Femur (tissue), 1 donor: ENCODE measurements at regions not wholly inside any gene's neighbourhood (a gene's known extent, or its start where the extent isn't known, plus 50 kb on each side); places are given as distances from the start of the nearest gene placed in this dataset.
"Not testable (repeated sequence)": the region's sequence is repeated elsewhere in the genome, so short reads cannot be mapped to it uniquely, and the experiment has no call there.

Experiments
- DNase-seq: peaks from one replicate; pipeline ENCODE4 v3.0.0-alpha.2; 2017

GRCh38 chr13:58385336-58385735 is 753.8 kb downstream of the PCDH17 start:
- DNase-seq: not testable (repeated sequence)

- DNase-seq: no peak
Observed at GRCh38 chr13:58397596-58398387, 766.2 kb downstream of the PCDH17 start.

DNA sequence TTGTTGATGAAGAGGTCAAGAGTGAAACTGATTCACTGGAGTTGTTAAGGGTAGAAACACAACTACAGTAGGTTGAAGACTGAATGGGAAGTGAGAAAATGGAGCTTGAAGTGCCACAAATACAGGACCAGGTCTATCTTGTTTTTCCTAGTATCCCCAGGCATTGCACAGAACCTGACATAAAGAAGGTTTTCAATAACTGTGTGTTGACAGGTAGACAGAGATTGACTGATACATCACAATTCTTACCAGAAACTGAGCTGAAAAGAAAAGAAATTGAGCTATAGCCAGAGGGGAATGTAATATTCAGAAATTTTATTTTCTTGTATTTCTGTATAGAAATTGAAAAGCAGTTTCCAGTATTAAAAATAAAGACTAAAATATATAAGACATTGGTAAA is 767.7 kb downstream of the PCDH17 start:
- no peak for DNase-seq

DNA sequence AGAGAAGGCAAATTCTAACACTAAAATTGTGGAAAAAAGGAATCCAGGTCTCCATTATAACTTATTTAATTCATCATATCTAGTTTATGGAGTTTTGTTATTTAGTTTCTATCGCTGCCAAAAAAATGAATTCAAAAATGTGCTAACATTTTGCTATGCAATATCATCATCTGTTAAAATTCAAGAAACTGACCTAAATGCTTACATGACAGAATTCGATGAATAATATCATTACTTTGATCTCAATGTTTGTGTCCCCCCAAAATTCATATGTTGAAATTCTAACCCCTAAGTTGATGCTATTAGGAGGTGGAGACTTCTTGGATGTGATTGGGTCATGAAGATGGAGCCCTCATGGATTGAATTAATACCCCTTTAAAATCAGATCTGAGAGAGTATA is 775.0 kb downstream of the PCDH17 start:
- DNase-seq: no peak

DNA sequence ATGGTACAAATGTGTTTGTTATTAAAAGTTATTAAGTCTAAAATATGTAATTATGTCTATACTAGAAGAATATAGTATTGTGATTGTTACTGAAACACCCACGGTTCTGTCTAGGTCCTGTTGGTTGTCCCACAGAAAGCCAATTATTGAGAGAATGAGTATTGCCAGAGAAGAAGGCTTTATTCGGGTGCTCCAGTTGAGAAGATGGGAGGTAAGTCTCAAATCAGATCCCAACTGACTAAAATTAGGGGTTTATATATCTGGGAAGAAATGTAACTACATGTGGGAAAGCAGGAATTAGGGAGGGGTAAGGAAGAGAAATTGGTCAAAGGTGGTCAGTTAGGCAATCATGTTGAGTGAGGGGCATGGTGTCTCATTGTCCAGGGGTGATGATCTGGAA is 798.4 kb downstream of the PCDH17 start:
- no peak for DNase-seq

DNA sequence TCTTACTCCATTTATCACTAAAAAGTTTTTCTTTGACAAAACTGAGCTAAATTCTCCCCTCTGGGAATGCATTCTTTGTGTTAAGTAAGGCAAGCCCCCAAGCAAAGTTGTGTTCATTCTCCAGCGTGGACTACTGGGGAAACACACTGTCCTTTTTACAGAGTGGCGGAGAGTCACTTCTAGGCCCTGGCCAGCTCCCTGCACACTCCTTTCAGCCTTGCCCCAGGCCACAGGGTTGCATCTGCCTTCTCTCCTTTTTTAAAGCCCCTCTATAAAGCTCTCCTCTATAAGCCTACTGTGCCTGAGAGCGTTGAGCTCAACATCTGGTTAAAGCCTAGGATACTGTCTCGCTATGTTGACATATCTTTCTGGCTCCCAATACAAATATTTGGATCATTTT is 803.4 kb downstream of the PCDH17 start:
- no peak for DNase-seq

DNA sequence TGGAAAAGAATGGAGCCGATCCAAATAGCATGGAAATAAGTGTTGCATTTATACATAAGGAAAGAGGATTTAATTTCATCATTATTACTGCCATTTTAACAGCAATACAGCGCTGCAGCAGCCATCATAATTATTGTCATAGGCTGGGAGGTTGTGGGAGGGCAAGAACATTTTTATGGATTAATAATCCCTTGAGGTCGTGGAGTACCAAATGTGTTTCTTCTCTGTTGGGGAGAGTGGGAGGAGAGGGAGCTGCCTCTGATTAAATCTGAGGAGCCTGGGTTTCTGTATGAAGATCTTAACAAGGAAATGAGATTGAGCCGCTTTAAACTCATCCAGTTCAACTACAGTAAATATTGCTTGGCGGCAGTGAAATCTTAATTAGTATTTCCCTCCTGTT is 805.9 kb downstream of the PCDH17 start:
- no peak for DNase-seq

DNA sequence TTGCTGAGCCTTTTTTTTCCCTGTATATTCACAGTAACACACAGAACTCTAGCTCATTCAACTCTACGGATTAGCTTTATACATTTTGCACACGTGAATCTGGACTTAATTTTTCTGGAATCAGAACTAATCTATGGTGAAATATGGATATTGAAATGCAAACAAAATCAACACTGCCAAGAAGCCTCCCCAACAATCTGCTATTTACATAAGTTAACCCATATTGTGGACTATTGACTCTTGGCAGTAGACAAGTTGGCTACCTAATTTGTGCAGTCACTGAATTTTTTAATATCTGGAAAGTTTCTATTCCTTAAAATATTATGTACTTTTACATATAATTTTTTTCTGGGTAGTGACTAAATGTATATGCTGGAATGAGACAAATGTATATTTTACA is 815.4 kb downstream of the PCDH17 start:
- DNase-seq: no peak

DNA sequence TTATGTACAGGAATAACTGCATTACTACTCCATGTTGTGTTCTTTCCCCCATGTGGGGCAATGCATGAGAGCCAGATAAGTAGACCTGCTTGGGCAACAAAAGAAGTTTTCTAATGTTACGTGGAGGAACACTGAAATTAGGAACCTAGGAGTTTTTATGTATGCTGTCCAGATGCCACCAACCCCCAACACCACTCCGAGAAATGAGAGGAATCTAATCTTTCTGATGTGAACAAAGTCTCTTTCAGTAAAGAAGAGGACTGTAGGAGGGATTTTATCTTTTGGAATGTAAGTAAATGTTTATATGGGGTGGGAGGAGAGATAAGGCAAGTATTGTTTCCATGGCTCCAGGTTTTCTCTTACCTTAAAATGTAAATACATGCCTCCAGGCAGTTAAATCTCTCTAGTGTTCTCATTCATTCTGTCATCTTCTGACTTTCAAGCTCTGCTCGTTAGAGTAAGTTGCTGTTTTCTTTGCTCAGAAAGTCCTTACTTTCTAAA is 820.6 kb downstream of the PCDH17 start:
- no peak for DNase-seq

GRCh38 chr13:58455094-58455493 is 823.5 kb downstream of the PCDH17 start:
- DNase-seq: no peak

- DNase-seq: no peak
Observed at GRCh38 chr13:58461217-58461616, 829.7 kb downstream of the PCDH17 start.

DNA sequence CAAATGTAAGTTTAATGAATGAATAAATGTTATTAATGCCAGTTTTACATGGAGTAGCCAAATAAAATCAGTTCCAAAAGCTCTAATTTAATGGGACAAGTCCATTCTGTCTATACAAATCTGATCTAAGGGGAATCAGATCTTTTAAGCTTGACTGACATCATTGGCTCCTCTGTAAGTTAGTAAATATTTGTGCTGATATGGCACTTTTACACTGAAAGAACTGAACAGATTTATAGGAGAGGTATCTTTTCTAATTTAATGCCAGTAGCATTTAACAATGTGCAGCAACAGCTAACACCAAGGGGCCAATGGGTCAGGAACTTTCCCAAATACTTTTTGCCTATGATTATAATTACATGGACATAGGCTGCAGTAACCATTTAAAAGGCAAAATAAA is 832.3 kb downstream of the PCDH17 start:
- no peak for DNase-seq

GRCh38 chr13:58467176-58467575 is 835.6 kb downstream of the PCDH17 start:
- no peak for DNase-seq

DNA sequence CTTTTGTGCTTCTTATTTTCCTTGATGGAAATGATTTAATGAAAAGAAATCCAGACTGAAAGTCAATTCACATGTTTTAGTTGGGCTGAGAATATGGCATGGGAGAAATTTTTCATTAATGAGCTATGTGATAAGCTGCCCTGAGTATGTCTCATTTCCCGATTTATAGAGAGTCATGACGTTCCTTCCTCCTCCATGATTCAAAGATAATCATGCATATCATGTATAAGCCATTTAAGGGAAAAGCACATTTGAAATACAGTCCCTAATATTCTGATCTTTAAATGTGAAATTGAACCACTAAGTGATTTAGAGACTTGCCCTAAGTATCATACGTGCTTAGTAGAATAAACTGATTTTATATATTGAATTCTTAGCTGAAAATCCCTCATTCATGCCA is 840.9 kb downstream of the PCDH17 start:
- DNase-seq: no peak

DNA sequence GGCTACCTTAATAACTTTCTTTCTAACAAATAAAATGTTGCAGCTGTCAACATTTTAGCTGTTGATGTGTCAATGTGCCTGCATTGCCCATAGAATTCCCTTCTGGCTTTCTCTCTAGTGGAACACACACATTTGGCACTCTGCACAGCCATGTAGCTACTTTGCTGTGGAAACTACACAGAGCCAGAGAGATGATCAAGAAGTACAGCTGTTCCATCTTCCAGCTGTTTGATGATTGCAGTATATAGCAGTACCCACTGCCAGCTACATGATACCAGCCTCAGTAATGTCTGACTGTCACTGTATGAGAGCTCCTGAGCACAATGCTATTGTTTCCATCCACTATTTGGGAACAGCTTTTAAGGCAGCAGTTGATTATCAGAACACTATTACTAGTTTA is 843.0 kb downstream of the PCDH17 start:
- DNase-seq: no peak

DNA sequence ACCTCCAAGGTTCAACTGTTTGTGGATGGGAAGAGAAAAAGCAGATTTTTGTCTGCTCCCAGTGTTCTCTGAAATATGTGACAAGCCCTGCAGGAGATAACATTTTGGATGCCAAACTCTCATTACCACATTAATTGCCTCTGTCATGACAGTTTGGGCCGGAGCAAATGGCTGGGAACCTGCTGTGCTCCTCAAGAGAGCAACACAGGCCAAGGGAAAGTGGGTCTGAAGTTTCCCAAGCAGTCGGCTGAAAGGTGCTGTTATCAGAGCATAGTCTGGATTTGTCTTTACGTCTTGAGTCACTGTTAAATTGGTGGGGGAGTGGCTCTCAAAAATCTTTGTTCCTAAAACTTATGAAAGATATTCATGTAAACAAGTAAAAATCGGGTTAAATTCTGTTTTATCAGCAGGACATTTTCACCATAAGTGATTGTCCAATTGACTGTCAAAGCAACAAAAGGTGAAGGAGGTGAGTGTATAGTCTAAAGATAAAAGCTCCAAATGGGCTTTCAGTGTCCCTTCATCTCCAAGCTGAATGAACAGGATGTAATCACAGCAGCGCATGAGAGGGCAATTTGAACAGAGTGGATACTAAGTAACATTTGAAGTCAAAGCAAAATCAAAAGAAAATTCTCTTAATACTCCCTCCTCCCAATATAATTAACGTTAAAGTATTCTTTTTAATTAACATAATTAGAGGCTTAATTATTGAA is 844.8 kb downstream of the PCDH17 start:
- DNase-seq: no peak

- no peak for DNase-seq
Observed at GRCh38 chr13:58478858-58479257, 847.3 kb downstream of the PCDH17 start.

GRCh38 chr13:58480061-58480460 is 848.5 kb downstream of the PCDH17 start:
- no peak for DNase-seq

DNA sequence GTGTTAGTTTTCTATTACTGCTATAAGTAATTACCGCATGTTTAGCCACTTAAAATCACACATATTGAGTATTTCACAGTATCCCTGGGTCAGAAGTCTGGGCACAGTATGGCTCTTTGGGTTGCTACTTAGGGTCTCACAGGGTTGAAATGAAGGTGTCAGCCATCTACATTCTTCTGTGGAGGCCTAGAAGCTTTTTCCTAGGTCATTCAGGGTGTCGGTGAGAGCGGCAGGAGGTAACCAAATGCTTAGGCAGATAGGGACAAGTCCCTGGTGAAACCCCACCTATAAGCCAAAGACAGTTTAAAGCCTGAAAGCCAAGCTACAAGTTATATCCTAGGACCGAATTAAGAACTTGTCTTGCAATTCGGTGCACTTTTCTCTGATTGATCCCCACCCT is 856.7 kb downstream of the PCDH17 start:
- DNase-seq: no peak

DNA sequence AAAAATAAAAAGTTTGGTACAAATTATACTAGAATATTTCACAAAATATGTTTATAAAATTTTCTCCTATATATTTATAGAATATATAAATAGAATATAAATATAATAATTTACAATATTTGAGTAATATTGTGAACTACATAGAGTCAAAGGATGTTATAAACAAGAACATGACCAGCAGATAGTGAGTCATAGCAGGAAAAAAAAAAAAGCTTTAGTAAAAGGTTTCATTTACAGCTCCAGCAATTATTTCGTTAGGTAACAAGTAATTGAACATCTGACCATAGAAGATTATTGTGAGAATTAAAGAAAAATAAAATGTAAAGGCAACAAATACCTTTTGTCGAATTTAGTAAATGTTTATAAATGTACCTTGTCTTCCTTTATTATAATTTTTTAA is 864.1 kb downstream of the PCDH17 start:
- DNase-seq: no peak

DNA sequence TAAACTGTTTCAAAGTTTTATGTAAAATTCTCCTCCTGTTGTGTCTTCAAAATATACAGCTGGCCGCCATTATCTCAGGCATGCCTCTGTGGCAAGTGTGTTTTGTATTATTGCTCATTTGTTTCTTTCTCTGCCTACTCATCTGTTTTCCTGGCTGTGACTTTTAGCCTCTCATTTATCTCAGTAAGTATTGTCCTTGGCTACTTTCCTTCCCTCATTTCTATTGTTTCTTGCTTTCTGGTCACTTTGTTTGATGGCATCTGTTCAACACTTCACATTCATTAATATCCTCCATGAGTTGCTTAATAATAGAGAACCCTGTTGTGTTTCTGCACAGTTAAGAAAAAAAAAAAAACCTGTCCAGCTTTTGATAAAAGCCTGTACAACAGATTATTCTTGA is 869.4 kb downstream of the PCDH17 start:
- no peak for DNase-seq

- DNase-seq: not testable (repeated sequence)
Observed at GRCh38 chr13:58504202-58504700, 872.7 kb downstream of the PCDH17 start.

DNA sequence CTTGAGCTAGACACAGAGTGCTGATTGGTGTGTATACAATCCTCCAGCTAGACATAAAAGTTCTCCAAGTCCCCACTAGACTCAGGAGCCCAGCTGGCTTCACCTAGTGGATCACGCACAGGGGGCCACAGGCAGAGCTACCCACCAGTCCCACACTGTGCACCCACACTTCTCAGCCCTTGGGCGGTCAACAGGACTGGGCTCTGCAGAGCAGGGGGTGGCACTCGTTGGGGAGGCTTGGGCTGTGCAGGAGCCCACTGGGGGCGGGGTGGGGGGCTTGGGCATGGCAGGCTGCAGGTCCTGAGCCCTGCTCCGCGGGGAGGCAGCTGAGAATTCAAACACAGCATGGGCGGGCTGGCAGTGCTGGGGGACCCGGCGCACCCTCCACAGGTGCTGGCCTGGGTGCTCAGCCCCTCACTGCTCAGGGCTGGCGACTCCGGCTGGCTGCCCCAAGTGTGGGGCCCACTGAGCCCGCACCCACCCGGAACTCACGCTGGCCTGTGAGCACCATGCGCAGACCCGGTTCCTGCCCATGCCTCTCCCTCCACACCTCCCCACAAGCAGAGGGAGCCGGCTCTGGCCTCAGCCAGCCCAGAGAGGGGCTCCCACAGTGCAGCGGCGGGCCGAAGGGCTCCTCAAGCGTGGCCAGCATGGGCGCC is 873.8 kb downstream of the PCDH17 start:
- not testable (repeated sequence) for DNase-seq

GRCh38 chr13:58528351-58528750 is 896.8 kb downstream of the PCDH17 start:
- no peak for DNase-seq
